A673 (cell line): ENCODE measurements at regions not wholly inside any gene's neighbourhood (a gene's known extent, or its start where the extent isn't known, plus 50 kb on each side); places are given as distances from the start of the nearest gene placed in this dataset.

ENCODE experiments used
- BruUV-seq: library from RNA; stranded (reverse); fragments of 400-500 nt; replicated peaks from 2 replicates; lab custom pipeline; 2021; lab: Mats Ljungman, UMichigan
- CTCF ChIA-PET: fragments of 300-600 bp; sonication (Branson Sonifier 250); formaldehyde crosslinking; loops from one replicate; lab custom pipeline; 2022; ENCODE audit warnings: antibody characterized with exemption; lab: Charles Lee
- POLR2A ChIA-PET: fragments of 300-600 bp; sonication (Branson Sonifier 250); formaldehyde crosslinking; loops from one replicate; lab custom pipeline; 2022; ENCODE audit warnings: antibody characterized with exemption; ENCODE audit not compliant: low non-redundant PET; lab: Charles Lee
- DNase-seq: peaks from one replicate; pipeline ENCODE4 v3.0.0-alpha.2; 2015; ENCODE audit warnings: low spot score
- H3K27ac ChIP-seq: fragments of 200-600 bp; sonication (generic); 2 replicates; pipeline ENCODE4 v1.5.1; 2016; ENCODE audit warnings: mixed run types, low read depth, mild to moderate bottlenecking, mixed read lengths, antibody characterized with exemption, low read length; ENCODE audit not compliant: poor library complexity, severe bottlenecking
- H3K27me3 ChIP-seq: fragments of 200-600 bp; sonication (generic); replicated peaks from 2 replicates; pipeline ENCODE4 v1.6.1; 2017; ENCODE audit warnings: mixed run types, low read depth, mild to moderate bottlenecking, mixed read lengths, antibody characterized with exemption, low read length; ENCODE audit not compliant: insufficient read depth, poor library complexity
- H3K36me3 ChIP-seq: fragments of 200-600 bp; sonication (generic); 2 replicates; pipeline ENCODE4 v1.6.1; 2016; ENCODE audit warnings: mixed run types, mild to moderate bottlenecking, mixed read lengths, antibody characterized with exemption, low read length; ENCODE audit not compliant: insufficient read depth, poor library complexity, severe bottlenecking
- H3K4me1 ChIP-seq: fragments of 200-600 bp; sonication (generic); 2 replicates; pipeline ENCODE4 v1.6.1; 2017; ENCODE audit warnings: mixed run types, mild to moderate bottlenecking, mixed read lengths, antibody characterized with exemption, low read length; ENCODE audit not compliant: insufficient read depth, poor library complexity, severe bottlenecking
- H3K4me3 ChIP-seq: fragments of 200-600 bp; sonication (generic); 2 replicates; pipeline ENCODE4 v1.5.1; 2016; ENCODE audit warnings: low read depth, mixed run types, mild to moderate bottlenecking, mixed read lengths, low read length; ENCODE audit not compliant: poor library complexity, severe bottlenecking
- H3K9me3 ChIP-seq: fragments of 200-600 bp; sonication (generic); 2 replicates; pipeline ENCODE4 v1.6.1; 2016; ENCODE audit warnings: mixed run types, low read depth, mild to moderate bottlenecking, mixed read lengths, antibody characterized with exemption, low read length; ENCODE audit not compliant: poor library complexity, severe bottlenecking
- CTCF ChIP-seq: fragments of 300-800, 200-600 bp; sonication (generic); conservative IDR thresholded peaks from 2 replicates; pipeline ENCODE4 v1.5.1; 2017; ENCODE audit warnings: low read depth, mild to moderate bottlenecking, antibody characterized with exemption, low read length, moderate library complexity, mixed read lengths
- EZH2 ChIP-seq: fragments of 200-600 bp; sonication (generic); IDR thresholded peaks from 2 replicates; pipeline ENCODE4 v1.6.1; 2017; ENCODE audit warnings: borderline replicate concordance, low read depth, mild to moderate bottlenecking, mixed read lengths, antibody characterized with exemption, low read length; ENCODE audit not compliant: poor library complexity, severe bottlenecking
- intact Hi-C: fragments of 100-400 bp; cut with micrococcal nuclease; formaldehyde crosslinking; loops from one replicate; pipeline ENCODE4 v1.10.0; 2022; ENCODE audit not compliant: unreplicated experiment

GRCh38 chr3:165476399-165477060, 280.3 kb upstream of the SLITRK3 start:
- no peak overlapping the region for H3K27ac ChIP-seq
- no peaks in the 10 kb centered on the region for H3K27me3 ChIP-seq
- peaks cover 13% of the 10 kb centered on the region for H3K9me3 ChIP-seq
- no peaks in the 10 kb centered on the region for H3K36me3 ChIP-seq
- intact Hi-C loops: no loop called here
- TF ChIP-seq CTCF: no peak
- H3K4me1 ChIP-seq: no peaks in the 10 kb centered on the region
- DNase-seq: no peak
- CTCF ChIA-PET: no interaction called here
- POLR2A ChIA-PET: interaction anchor here (0.8 kb wide), 1 partner anchor 49 kb away, joined by 18 read pairs; no protein-coding TSS in a partner anchor
- H3K4me3 ChIP-seq: no peak overlapping the region
- BruUV-seq: no TSS peak

- intact Hi-C loops: no loop called here
- no TSS peak for BruUV-seq
- ChIA-PET POLR2A (no interaction called here), CTCF (no interaction called here)
- Histone ChIP-seq H3K36me3 (no peaks in the 10 kb centered on the region), H3K4me1 (no peaks in the 10 kb centered on the region), H3K9me3 (no peaks in the 10 kb centered on the region), H3K27me3 (no peaks in the 10 kb centered on the region), H3K27ac (no peak overlapping the region), H3K4me3 (no peak overlapping the region)
- DNase-seq: no peak
- TF ChIP-seq CTCF: no peak
These were observed 270.7 kb upstream of the SLITRK3 start for GRCh38 chr3:165466856-165467255.

- no peak overlapping the region for H3K27ac ChIP-seq
- H3K4me1 ChIP-seq: no peaks in the 10 kb centered on the region
- POLR2A ChIA-PET: no interaction called here
- no peaks in the 10 kb centered on the region for H3K27me3 ChIP-seq
- H3K4me3 ChIP-seq: no peak overlapping the region
- DNase-seq: no peak
- intact Hi-C loops: no loop called here
- no TSS peak for BruUV-seq
- CTCF ChIA-PET: no interaction called here
- H3K36me3 ChIP-seq: no peaks in the 10 kb centered on the region
- no peak for TF ChIP-seq EZH2
- TF ChIP-seq CTCF: no peak
- H3K9me3 ChIP-seq: no peaks in the 10 kb centered on the region
These were observed 268.6 kb upstream of the SLITRK3 start for GRCh38 chr3:165464736-165465135.
